GM23248 (cell line): ENCODE measurements at regions not wholly inside any gene's neighbourhood (a gene's known extent, or its start where the extent isn't known, plus 50 kb on each side); places are given as distances from the start of the nearest gene placed in this dataset.

Experiments used
- EZH2 ChIP-seq: fragments of 200-600 bp; sonication (generic); IDR thresholded peaks from 2 replicates; pipeline ENCODE4 v1.6.1; 2018; ENCODE audit warnings: antibody characterized with exemption, mild to moderate bottlenecking; ENCODE audit not compliant: insufficient read depth, poor library complexity, severe bottlenecking
- EZH2phosphoT487 ChIP-seq: fragments of 200-600 bp; sonication (generic); IDR thresholded peaks from 2 replicates; pipeline ENCODE4 v1.6.1; 2018; ENCODE audit warnings: antibody characterized with exemption, moderate library complexity, mild to moderate bottlenecking, low read depth; ENCODE audit not compliant: insufficient read depth

- TF ChIP-seq EZH2 (no peak), EZH2phosphoT487 (no peak)
Observed at GRCh38 chr4:133084421-133084820, 64.7 kb upstream of the PCDH10 start.
